Mesenchymal stem cell (in vitro differentiated cells and primary cell): ENCODE measurements at regions not wholly inside any gene's neighbourhood (a gene's known extent, or its start where the extent isn't known, plus 50 kb on each side); places are given as distances from the start of the nearest gene placed in this dataset.

Source experiments
- DNase-seq: peaks from one replicate; pipeline ENCODE4 v3.0.0-alpha.2; 2013
- H2AFZ ChIP-seq: one replicate; pipeline ENCODE4 v1.6.1; 2013; ENCODE audit warnings: low read depth, mild to moderate bottlenecking, control low read depth, inconsistent platforms, low read length, moderate library complexity
- H2AK5ac ChIP-seq: 2 replicates; pipeline ENCODE4 v1.6.1; 2013; ENCODE audit warnings: low read length, moderate library complexity, mild to moderate bottlenecking, inconsistent platforms; ENCODE audit not compliant: severe bottlenecking
- H2BK120ac ChIP-seq: one replicate; pipeline ENCODE4 v1.6.1; 2013; ENCODE audit warnings: low read depth, mild to moderate bottlenecking, inconsistent platforms, low read length, moderate library complexity
- H2BK12ac ChIP-seq, 2 experiments: one replicate each; pipeline ENCODE4 v1.6.1; 2013; ENCODE audit warnings: inconsistent platforms in 2 of 2, low read length in 2 of 2, mild to moderate bottlenecking in 2 of 2, moderate library complexity in 2 of 2, control low read depth in 1 of 2
- H2BK15ac ChIP-seq: one replicate; pipeline ENCODE4 v1.6.1; 2013; ENCODE audit warnings: mild to moderate bottlenecking, low read depth, inconsistent platforms; ENCODE audit not compliant: poor library complexity, severe bottlenecking
- H2BK5ac ChIP-seq: 2 replicates; pipeline ENCODE4 v1.6.1; 2013; ENCODE audit warnings: low read depth, mild to moderate bottlenecking, low read length, control low read depth, inconsistent platforms; ENCODE audit not compliant: poor library complexity, severe bottlenecking
- H3K14ac ChIP-seq, 2 experiments: one replicate each; pipeline ENCODE4 v1.6.1; 2013; ENCODE audit warnings: inconsistent platforms in 2 of 2, low read length in 2 of 2, control low read depth in 1 of 2, mild to moderate bottlenecking in 1 of 2, moderate library complexity in 1 of 2
- H3K18ac ChIP-seq, 2 experiments: one replicate each; pipeline ENCODE4 v1.6.1; 2013; ENCODE audit warnings: inconsistent platforms in 2 of 2, low read length in 2 of 2, control low read depth in 1 of 2, low read depth in 1 of 2, mild to moderate bottlenecking in 1 of 2
- H3K23ac ChIP-seq, 2 experiments: one replicate each; pipeline ENCODE4 v1.6.1; 2013; ENCODE audit warnings: inconsistent platforms in 2 of 2, low read length in 2 of 2, mild to moderate bottlenecking in 2 of 2, moderate library complexity in 2 of 2, control low read depth in 1 of 2
- H3K27ac ChIP-seq: 2 replicates; pipeline ENCODE4 v1.5.1; 2013; ENCODE audit warnings: mild to moderate bottlenecking, moderate library complexity, low read length, control low read depth, inconsistent platforms; ENCODE audit not compliant: poor library complexity, severe bottlenecking
- H3K27me3 ChIP-seq, 2 experiments: 2 replicates each; pipeline versions ENCODE4 v1.6.1 to v1.7.0; 2013; ENCODE audit warnings: low read length in 2 of 2, mild to moderate bottlenecking in 2 of 2, moderate library complexity in 2 of 2, control low read depth in 1 of 2, inconsistent platforms in 1 of 2; ENCODE audit not compliant: control insufficient read depth in 1 of 2, insufficient read depth in 1 of 2
- H3K36me3 ChIP-seq, 2 experiments: 2 replicates each; pipeline versions ENCODE4 v1.6.1 to v1.7.0; 2013; ENCODE audit warnings: low read length in 2 of 2, control low read depth in 1 of 2, inconsistent platforms in 1 of 2, low read depth in 1 of 2, mild to moderate bottlenecking in 1 of 2; ENCODE audit not compliant: insufficient read depth in 2 of 2, control insufficient read depth in 1 of 2
- H3K4ac ChIP-seq, 2 experiments: one replicate each; pipeline ENCODE4 v1.6.1; 2013; ENCODE audit warnings: inconsistent platforms in 2 of 2, low read length in 2 of 2, mild to moderate bottlenecking in 2 of 2, moderate library complexity in 2 of 2, control low read depth in 1 of 2, low read depth in 1 of 2
- H3K4me1 ChIP-seq: 2 replicates; pipeline ENCODE4 v1.6.1; 2013; ENCODE audit warnings: low read depth, low read length, control low read depth; ENCODE audit not compliant: control insufficient read depth, insufficient read depth
- H3K4me2 ChIP-seq: 2 replicates; pipeline ENCODE4 v1.6.1; 2013; ENCODE audit warnings: low read length, mild to moderate bottlenecking, inconsistent platforms; ENCODE audit not compliant: poor library complexity, severe bottlenecking
- H3K4me3 ChIP-seq, 2 experiments: 2 replicates each; pipeline versions ENCODE4 v1.5.1 to v1.7.0; 2013; ENCODE audit warnings: low read length in 2 of 2, mild to moderate bottlenecking in 2 of 2, control low read depth in 1 of 2, low read depth in 1 of 2; ENCODE audit not compliant: insufficient read depth in 1 of 2
- H3K79me1 ChIP-seq: replicated peaks from 2 replicates; pipeline ENCODE4 v1.6.1; 2013; ENCODE audit warnings: mild to moderate bottlenecking, control low read depth, low read length, inconsistent platforms; ENCODE audit not compliant: poor library complexity, severe bottlenecking
- H3K9ac ChIP-seq: 2 replicates; pipeline ENCODE4 v1.7.0; 2013; ENCODE audit warnings: mild to moderate bottlenecking, low read length, moderate library complexity
- H3K9me3 ChIP-seq: 2 replicates; pipeline ENCODE4 v1.7.0; 2013; ENCODE audit warnings: mild to moderate bottlenecking, low read length; ENCODE audit not compliant: control insufficient read depth
- H4K8ac ChIP-seq: one replicate; pipeline ENCODE4 v1.6.1; 2013; ENCODE audit warnings: inconsistent platforms, mild to moderate bottlenecking, low read length, moderate library complexity
- H4K91ac ChIP-seq: one replicate; pipeline ENCODE4 v1.6.1; 2013; ENCODE audit warnings: mild to moderate bottlenecking, low read length, inconsistent platforms
- WGBS: methylation state at CpG from one replicate; pipeline ENCODE4 v1.1.7; 2013; ENCODE audit warnings: mixed read lengths; 5-methylcytosine and 5-hydroxymethylcytosine counted together

- Histone ChIP-seq H3K36me3 (no peaks in the 10 kb centered on the region), H3K9ac (no peak overlapping the region), H3K4me1 (peaks cover 2% of the 10 kb centered on the region), H2BK5ac (no peak overlapping the region), H3K9me3 (no peaks in the 10 kb centered on the region), H3K4ac (no peak overlapping the region), H4K91ac (no peak overlapping the region), H3K79me1 (no peaks in the 10 kb centered on the region), H3K27ac (no peak overlapping the region), H3K18ac (no peak overlapping the region), H2AK5ac (no peak overlapping the region), H3K27me3 (no peaks in the 10 kb centered on the region), H2BK15ac (no peak overlapping the region), H3K23ac (no peak overlapping the region), H2BK12ac (no peak overlapping the region), H2AFZ (no peak overlapping the region), H3K4me3 (no peak overlapping the region), H3K14ac (no peak overlapping the region), H4K8ac (no peak overlapping the region), H3K4me2 (no peak overlapping the region), H2BK120ac (no peak overlapping the region)
- WGBS, result 32% methylated on average over 6 of the region's 6 CpGs
- no peak for DNase-seq
Observed at GRCh38 chr14:28294834-28295440, 471.6 kb upstream of the FOXG1 start.

GRCh38 chr14:28297559-28297958 is 469.0 kb upstream of the FOXG1 start:
- H3K23ac ChIP-seq, result no peak overlapping the region
- H3K9ac ChIP-seq, result no peak overlapping the region
- no peak overlapping the region for H4K91ac ChIP-seq
- no peak overlapping the region for H3K14ac ChIP-seq
- H2BK12ac ChIP-seq, result no peak overlapping the region
- no peak overlapping the region for H3K4me2 ChIP-seq
- H4K8ac ChIP-seq, result no peak overlapping the region
- H3K27ac ChIP-seq, result no peak overlapping the region
- no peak overlapping the region for H2AK5ac ChIP-seq
- H3K27me3 ChIP-seq, result no peaks in the 10 kb centered on the region
- H3K4me3 ChIP-seq, result no peak overlapping the region
- no peak overlapping the region for H3K18ac ChIP-seq
- no peak overlapping the region for H2AFZ ChIP-seq
- H3K4ac ChIP-seq, result no peak overlapping the region
- no peak overlapping the region for H2BK120ac ChIP-seq
- H2BK15ac ChIP-seq, result no peak overlapping the region
- H3K9me3 ChIP-seq, result no peaks in the 10 kb centered on the region
- H3K36me3 ChIP-seq, result no peaks in the 10 kb centered on the region
- no peaks in the 10 kb centered on the region for H3K79me1 ChIP-seq
- no peak for DNase-seq
- WGBS, result 83% methylated on average over 1 of the region's 1 CpG
- no peak overlapping the region for H2BK5ac ChIP-seq
- peaks cover 2% of the 10 kb centered on the region for H3K4me1 ChIP-seq

GRCh38 chr14:28298156-28298555 is 468.4 kb upstream of the FOXG1 start:
- H3K14ac ChIP-seq, result no peak overlapping the region
- H2AK5ac ChIP-seq, result no peak overlapping the region
- DNase-seq, result no peak
- H3K27me3 ChIP-seq, result no peaks in the 10 kb centered on the region
- no peaks in the 10 kb centered on the region for H3K9me3 ChIP-seq
- no peak overlapping the region for H3K4me3 ChIP-seq
- H2BK5ac ChIP-seq, result no peak overlapping the region
- WGBS, result 81% methylated on average over 3 of the region's 3 CpGs
- H3K4ac ChIP-seq, result no peak overlapping the region
- H3K18ac ChIP-seq, result no peak overlapping the region
- H2BK15ac ChIP-seq, result no peak overlapping the region
- no peaks in the 10 kb centered on the region for H3K36me3 ChIP-seq
- H4K91ac ChIP-seq, result no peak overlapping the region
- no peak overlapping the region for H4K8ac ChIP-seq
- no peak overlapping the region for H3K4me2 ChIP-seq
- peaks cover 2% of the 10 kb centered on the region for H3K4me1 ChIP-seq
- no peaks in the 10 kb centered on the region for H3K79me1 ChIP-seq
- H3K9ac ChIP-seq, result no peak overlapping the region
- no peak overlapping the region for H2BK12ac ChIP-seq
- H2AFZ ChIP-seq, result no peak overlapping the region
- no peak overlapping the region for H2BK120ac ChIP-seq
- H3K27ac ChIP-seq, result no peak overlapping the region
- no peak overlapping the region for H3K23ac ChIP-seq

- Histone ChIP-seq H2AFZ (no peak overlapping the region), H2BK15ac (no peak overlapping the region), H3K9me3 (no peaks in the 10 kb centered on the region), H3K79me1 (no peaks in the 10 kb centered on the region), H2BK120ac (no peak overlapping the region), H3K27me3 (no peaks in the 10 kb centered on the region), H3K23ac (no peak overlapping the region), H3K27ac (no peak overlapping the region), H3K9ac (no peak overlapping the region), H3K4me2 (no peak overlapping the region), H3K36me3 (no peaks in the 10 kb centered on the region), H4K8ac (no peak overlapping the region), H2AK5ac (no peak overlapping the region), H2BK12ac (no peak overlapping the region), H3K14ac (no peak overlapping the region), H2BK5ac (no peak overlapping the region), H3K4ac (no peak overlapping the region), H3K4me3 (no peak overlapping the region), H3K18ac (no peak overlapping the region), H4K91ac (no peak overlapping the region), H3K4me1 (peaks cover 2% of the 10 kb centered on the region)
- DNase-seq, result no peak
- 78% methylated on average over 6 of the region's 6 CpGs for WGBS
Observed at GRCh38 chr14:28299227-28299626, 467.4 kb upstream of the FOXG1 start.
